ENCODE measurements at regions not wholly inside any gene's neighbourhood (a gene's known extent, or its start where the extent isn't known, plus 50 kb on each side); places are given as distances from the start of the nearest gene placed in this dataset.

DNA sequence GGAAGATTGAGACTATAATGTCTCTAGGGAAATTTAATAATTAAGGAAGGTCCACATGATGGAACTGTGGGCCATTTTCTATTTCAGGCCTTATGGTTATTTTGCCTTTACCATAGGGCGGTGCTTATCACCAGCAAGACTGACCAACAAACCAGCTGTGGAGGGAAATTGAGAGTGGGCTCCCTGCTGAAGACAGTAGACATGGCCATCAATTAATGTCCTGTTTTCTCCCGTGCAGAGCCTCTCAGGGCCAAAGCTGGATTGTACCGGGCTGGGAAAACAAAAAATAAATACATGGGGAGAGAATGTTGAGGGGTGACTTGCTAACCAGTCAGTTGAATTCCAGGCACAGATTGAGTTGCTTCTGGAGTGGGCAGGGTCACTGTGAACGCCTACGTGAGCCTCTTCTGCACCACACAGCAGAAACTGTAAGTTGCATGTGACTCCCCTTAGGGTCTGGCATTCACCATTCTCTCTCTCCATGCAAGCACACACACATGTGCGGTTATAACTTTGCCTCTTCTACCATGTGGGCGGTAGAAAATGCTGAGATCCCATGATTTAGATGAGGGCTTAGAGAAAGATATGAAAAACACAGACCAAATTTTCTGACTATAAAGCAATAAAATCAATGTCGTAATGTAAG is 128.5 kb downstream of the COPS8 start:
- Histone ChIP-seq H3K18ac (ENCODE audit: low read depth in 1 of 2, low read length in 2 of 2) (peak overlapping the region in 1 of 2 experiments; percentile 85), H3K4ac (ENCODE audit: low read depth in 1 of 2, low read length in 2 of 2) (peak overlapping the region in 1 of 2 experiments; percentile 22), H3K79me1 (replicated peaks; ENCODE audit: low read length, poor library complexity, severe bottlenecking) (no peaks in the 10 kb centered on the region), H3K4me2 (ENCODE audit: low read length, poor library complexity, severe bottlenecking) (no peak overlapping the region), H2BK5ac (ENCODE audit: low read depth, low read length, poor library complexity, severe bottlenecking) (no peak overlapping the region), H2BK120ac (ENCODE audit: low read depth, low read length) (no peak overlapping the region), H2AFZ (ENCODE audit: low read depth, low read length) (no peak overlapping the region), H2BK12ac (ENCODE audit: low read length in 2 of 2) (peak overlapping the region in 1 of 2 experiments; percentile 76), H3K14ac (ENCODE audit: low read length in 2 of 2) (peak overlapping the region in 1 of 2 experiments; percentile 76), H3K27ac (ENCODE audit: low read length, poor library complexity, severe bottlenecking) (no peak overlapping the region), H3K9ac (ENCODE audit: low read length) (peak overlapping the region; percentile 78), H3K36me3 (ENCODE audit: control insufficient read depth in 1 of 2, insufficient read depth in 2 of 2, low read depth in 1 of 2, low read length in 2 of 2) (no peaks in the 10 kb centered on the region), H4K8ac (ENCODE audit: low read length) (no peak overlapping the region), H2AK5ac (ENCODE audit: low read length, severe bottlenecking) (peak overlapping the region; percentile 8), H3K27me3 (ENCODE audit: control insufficient read depth in 1 of 2, insufficient read depth in 1 of 2, low read length in 2 of 2) (no peaks in the 10 kb centered on the region), H2BK15ac (ENCODE audit: low read depth, poor library complexity, severe bottlenecking) (peak overlapping the region; percentile 71), H3K4me3 (ENCODE audit: insufficient read depth in 1 of 2, low read depth in 1 of 2, low read length in 2 of 2) (peak overlapping the region in 1 of 2 experiments; percentile 17), H3K23ac (ENCODE audit: low read length in 2 of 2) (no peak overlapping the region), H4K91ac (ENCODE audit: low read length) (no peak overlapping the region), H3K9me3 (ENCODE audit: control insufficient read depth, low read length) (no peaks in the 10 kb centered on the region), H3K4me1 (ENCODE audit: control insufficient read depth, insufficient read depth, low read depth, low read length) (peaks cover 12% of the 10 kb centered on the region)
- 79% methylated on average over 5 of the region's 8 CpGs for WGBS
- no peak for DNase-seq

DNA sequence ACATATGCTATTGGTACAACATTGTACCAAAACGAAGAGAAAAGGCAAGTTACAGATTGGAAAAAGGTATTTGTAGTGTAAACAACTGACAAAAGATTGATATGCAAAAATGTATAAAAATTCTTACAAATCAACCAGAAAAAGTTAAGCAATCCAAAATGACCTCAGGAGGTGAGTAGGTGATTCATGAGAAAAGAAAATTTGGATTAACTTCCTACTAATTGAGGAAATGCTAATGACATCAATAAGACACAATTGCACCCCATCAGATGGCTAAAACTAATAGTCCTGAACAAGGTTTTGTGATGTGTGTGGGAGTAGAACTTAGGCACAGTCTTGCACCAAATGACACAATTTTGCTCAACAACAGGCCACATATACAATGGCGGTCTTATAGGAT is 129.3 kb downstream of the COPS8 start:
- Histone ChIP-seq H3K27ac (ENCODE audit: low read length, poor library complexity, severe bottlenecking) (no peak overlapping the region), H3K36me3 (ENCODE audit: control insufficient read depth in 1 of 2, insufficient read depth in 2 of 2, low read depth in 1 of 2, low read length in 2 of 2) (no peaks in the 10 kb centered on the region), H3K9ac (ENCODE audit: low read length) (peak overlapping the region; percentile 78), H4K8ac (ENCODE audit: low read length) (no peak overlapping the region), H3K27me3 (ENCODE audit: control insufficient read depth in 1 of 2, insufficient read depth in 1 of 2, low read length in 2 of 2) (no peaks in the 10 kb centered on the region), H2BK5ac (ENCODE audit: low read depth, low read length, poor library complexity, severe bottlenecking) (no peak overlapping the region), H3K4ac (ENCODE audit: low read depth in 1 of 2, low read length in 2 of 2) (no peak overlapping the region), H2AK5ac (ENCODE audit: low read length, severe bottlenecking) (no peak overlapping the region), H3K4me2 (ENCODE audit: low read length, poor library complexity, severe bottlenecking) (no peak overlapping the region), H2BK15ac (ENCODE audit: low read depth, poor library complexity, severe bottlenecking) (no peak overlapping the region), H3K9me3 (ENCODE audit: control insufficient read depth, low read length) (no peaks in the 10 kb centered on the region), H4K91ac (ENCODE audit: low read length) (no peak overlapping the region), H3K23ac (ENCODE audit: low read length in 2 of 2) (no peak overlapping the region), H3K14ac (ENCODE audit: low read length in 2 of 2) (no peak overlapping the region), H2AFZ (ENCODE audit: low read depth, low read length) (no peak overlapping the region), H3K18ac (ENCODE audit: low read depth in 1 of 2, low read length in 2 of 2) (no peak overlapping the region), H3K4me3 (ENCODE audit: insufficient read depth in 1 of 2, low read depth in 1 of 2, low read length in 2 of 2) (no peak overlapping the region), H3K79me1 (replicated peaks; ENCODE audit: low read length, poor library complexity, severe bottlenecking) (no peaks in the 10 kb centered on the region), H2BK12ac (ENCODE audit: low read length in 2 of 2) (no peak overlapping the region), H3K4me1 (ENCODE audit: control insufficient read depth, insufficient read depth, low read depth, low read length) (peaks cover 12% of the 10 kb centered on the region), H2BK120ac (ENCODE audit: low read depth, low read length) (no peak overlapping the region)
- WGBS, result no CpG with 5 or more reads among the region's 2 CpGs
- DNase-seq, result no peak

DNA sequence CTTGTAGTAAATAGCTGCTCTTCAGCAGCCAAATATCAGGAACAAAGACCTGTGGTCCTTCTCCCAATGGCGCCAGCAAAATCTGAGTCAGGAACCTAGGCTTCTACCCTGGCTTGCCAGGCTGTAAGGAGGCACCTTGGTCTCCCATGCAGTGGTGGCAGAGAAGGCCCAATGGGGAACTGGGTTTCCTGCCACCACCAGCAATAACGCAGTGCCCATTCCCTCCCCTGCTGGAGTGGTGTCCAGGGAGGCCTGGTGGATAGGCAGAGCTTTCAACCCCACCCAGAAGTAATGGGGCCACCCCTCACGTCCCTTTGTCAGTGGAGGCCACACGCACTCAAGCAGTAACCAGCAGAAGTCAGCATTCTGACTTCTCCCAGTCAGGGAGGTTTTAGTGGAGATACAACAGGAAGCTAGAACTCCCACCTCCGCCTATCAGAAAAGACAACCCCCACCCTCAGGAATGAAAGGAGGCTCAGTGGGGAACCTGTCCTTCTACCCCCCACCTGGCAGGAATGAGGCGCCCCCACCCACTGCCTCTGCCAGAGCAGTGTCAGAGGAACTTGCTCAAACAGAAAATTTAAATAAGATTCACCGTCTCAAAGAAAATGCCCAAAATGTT is 132.4 kb downstream of the COPS8 start:
- H2BK12ac ChIP-seq (ENCODE audit: low read length in 2 of 2), result peak overlapping the region; percentile 1 to 99
- peak overlapping the region; percentile 68 for H3K9ac ChIP-seq (ENCODE audit: low read length)
- H2BK5ac ChIP-seq (ENCODE audit: low read depth, low read length, poor library complexity, severe bottlenecking), result peak overlapping the region; percentile 83
- peak overlapping the region in 1 of 2 experiments; percentile 85 for H3K18ac ChIP-seq (ENCODE audit: low read depth in 1 of 2, low read length in 2 of 2)
- H2AFZ ChIP-seq (ENCODE audit: low read depth, low read length), result peak overlapping the region; percentile 81
- no peaks in the 10 kb centered on the region for H3K27me3 ChIP-seq (ENCODE audit: control insufficient read depth in 1 of 2, insufficient read depth in 1 of 2, low read length in 2 of 2)
- H3K4me1 ChIP-seq (ENCODE audit: control insufficient read depth, insufficient read depth, low read depth, low read length), result peaks cover 21% of the 10 kb centered on the region
- peak overlapping the region; percentile 29 for H4K91ac ChIP-seq (ENCODE audit: low read length)
- whole genome bisulfite sequencing, result 69% methylated on average over 6 of the region's 7 CpGs
- H3K14ac ChIP-seq (ENCODE audit: low read length in 2 of 2), result peak overlapping the region in 1 of 2 experiments; percentile 96
- no peak overlapping the region for H3K4me2 ChIP-seq (ENCODE audit: low read length, poor library complexity, severe bottlenecking)
- peak overlapping the region; percentile 54 for H3K27ac ChIP-seq (ENCODE audit: low read length, poor library complexity, severe bottlenecking)
- peak overlapping the region; percentile 8 for H2BK120ac ChIP-seq (ENCODE audit: low read depth, low read length)
- no peak overlapping the region for H3K23ac ChIP-seq (ENCODE audit: low read length in 2 of 2)
- peak overlapping the region; percentile 45 for H4K8ac ChIP-seq (ENCODE audit: low read length)
- H3K9me3 ChIP-seq (ENCODE audit: control insufficient read depth, low read length), result no peaks in the 10 kb centered on the region
- peak overlapping the region; percentile 85 for H2BK15ac ChIP-seq (ENCODE audit: low read depth, poor library complexity, severe bottlenecking)
- H3K4me3 ChIP-seq (ENCODE audit: insufficient read depth in 1 of 2, low read depth in 1 of 2, low read length in 2 of 2), result no peak overlapping the region
- peak overlapping the region; percentile 3 to 29 for H3K4ac ChIP-seq (ENCODE audit: low read depth in 1 of 2, low read length in 2 of 2)
- no peaks in the 10 kb centered on the region for H3K79me1 ChIP-seq (replicated peaks; ENCODE audit: low read length, poor library complexity, severe bottlenecking)
- H2AK5ac ChIP-seq (ENCODE audit: low read length, severe bottlenecking), result peak overlapping the region; percentile 23
- no peaks in the 10 kb centered on the region for H3K36me3 ChIP-seq (ENCODE audit: control insufficient read depth in 1 of 2, insufficient read depth in 2 of 2, low read depth in 1 of 2, low read length in 2 of 2)
- DNase-seq, result no peak

DNA sequence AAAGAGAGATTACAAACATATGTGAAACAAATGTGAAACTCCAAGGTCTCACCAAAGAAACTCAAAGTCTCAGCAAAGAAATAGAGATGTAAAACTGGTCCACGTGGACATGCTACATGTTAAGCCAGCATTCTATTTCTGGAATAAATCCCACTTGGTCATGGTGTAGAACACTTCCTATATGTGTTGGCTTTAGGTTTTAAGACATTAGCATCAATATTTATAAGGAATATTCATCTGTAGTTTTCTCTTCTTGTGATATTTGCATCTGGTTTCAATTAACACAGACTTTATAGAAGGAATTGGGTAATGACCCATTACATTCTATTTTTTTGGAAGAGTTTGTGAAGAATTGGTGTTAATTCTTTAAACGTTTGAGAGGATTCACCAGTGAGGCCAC is 133.1 kb downstream of the COPS8 start:
- H3K23ac ChIP-seq (ENCODE audit: low read length in 2 of 2), result no peak overlapping the region
- peak overlapping the region; percentile 54 for H3K27ac ChIP-seq (ENCODE audit: low read length, poor library complexity, severe bottlenecking)
- H3K9me3 ChIP-seq (ENCODE audit: control insufficient read depth, low read length), result no peaks in the 10 kb centered on the region
- no peaks in the 10 kb centered on the region for H3K79me1 ChIP-seq (replicated peaks; ENCODE audit: low read length, poor library complexity, severe bottlenecking)
- H3K4me3 ChIP-seq (ENCODE audit: insufficient read depth in 1 of 2, low read depth in 1 of 2, low read length in 2 of 2), result no peak overlapping the region
- no peak overlapping the region for H3K18ac ChIP-seq (ENCODE audit: low read depth in 1 of 2, low read length in 2 of 2)
- no peak overlapping the region for H2BK5ac ChIP-seq (ENCODE audit: low read depth, low read length, poor library complexity, severe bottlenecking)
- peaks cover 22% of the 10 kb centered on the region for H3K4me1 ChIP-seq (ENCODE audit: control insufficient read depth, insufficient read depth, low read depth, low read length)
- no peak overlapping the region for H2AK5ac ChIP-seq (ENCODE audit: low read length, severe bottlenecking)
- H2AFZ ChIP-seq (ENCODE audit: low read depth, low read length), result no peak overlapping the region
- no peak overlapping the region for H2BK12ac ChIP-seq (ENCODE audit: low read length in 2 of 2)
- no peaks in the 10 kb centered on the region for H3K36me3 ChIP-seq (ENCODE audit: control insufficient read depth in 1 of 2, insufficient read depth in 2 of 2, low read depth in 1 of 2, low read length in 2 of 2)
- H3K27me3 ChIP-seq (ENCODE audit: control insufficient read depth in 1 of 2, insufficient read depth in 1 of 2, low read length in 2 of 2), result no peaks in the 10 kb centered on the region
- 82% methylated on average over 1 of the region's 2 CpGs for WGBS
- no peak overlapping the region for H3K14ac ChIP-seq (ENCODE audit: low read length in 2 of 2)
- no peak for DNase-seq
- H3K4me2 ChIP-seq (ENCODE audit: low read length, poor library complexity, severe bottlenecking), result no peak overlapping the region
- no peak overlapping the region for H2BK15ac ChIP-seq (ENCODE audit: low read depth, poor library complexity, severe bottlenecking)
- H3K9ac ChIP-seq (ENCODE audit: low read length), result peak overlapping the region; percentile 68
- no peak overlapping the region for H2BK120ac ChIP-seq (ENCODE audit: low read depth, low read length)
- H4K91ac ChIP-seq (ENCODE audit: low read length), result no peak overlapping the region
- no peak overlapping the region for H4K8ac ChIP-seq (ENCODE audit: low read length)
- H3K4ac ChIP-seq (ENCODE audit: low read depth in 1 of 2, low read length in 2 of 2), result no peak overlapping the region
